Activated CD4-positive, alpha-beta T cell treated with anti-CD3 and anti-CD28 coated beads, Interleukin-2, amount 10 ng/mL, durations not matched to agents 7 days and 5 days (primary cell): ENCODE measurements at regions not wholly inside any gene's neighbourhood (a gene's known extent, or its start where the extent isn't known, plus 50 kb on each side); places are given as distances from the start of the nearest gene placed in this dataset.
A peak's percentile ranks its signal among the peaks of the same experiment; 100 is the strongest.
"Not testable (repeated sequence)": the region's sequence is repeated elsewhere in the genome, so short reads cannot be mapped to it uniquely, and the experiment has no call there.

Source experiments
- CTCF ChIA-PET: fragments of 350-600 bp; sonication (Branson Sonifier 250); formaldehyde crosslinking; loops from one replicate; lab custom pipeline; 2021; ENCODE audit warnings: antibody characterized with exemption; lab: Charles Lee
- POLR2A ChIA-PET: fragments of 350-600 bp; sonication (Branson Sonifier 250); formaldehyde crosslinking; loops from one replicate; lab custom pipeline; 2021; ENCODE audit warnings: antibody characterized with exemption; lab: Charles Lee
- DNase-seq: peaks from one replicate; pipeline ENCODE4 v3.0.0-alpha.2; 2020
- H3K27ac Mint-ChIP-seq: one replicate; pipeline ENCODE4 v1.8.0; 2021; ENCODE audit warnings: mild to moderate bottlenecking, moderate library complexity, mixed read lengths
- H3K27me3 Mint-ChIP-seq: one replicate; pipeline ENCODE4 v1.8.0; 2021; ENCODE audit warnings: mixed read lengths
- H3K36me3 Mint-ChIP-seq: one replicate; pipeline ENCODE4 v1.8.0; 2021; ENCODE audit warnings: low read depth, mixed read lengths
- H3K4me1 Mint-ChIP-seq: one replicate; pipeline ENCODE4 v1.8.0; 2021; ENCODE audit warnings: mixed read lengths
- H3K4me3 Mint-ChIP-seq: one replicate; pipeline ENCODE4 v1.8.0; 2021; ENCODE audit warnings: mild to moderate bottlenecking, moderate library complexity, mixed read lengths
- H3K9me3 Mint-ChIP-seq: one replicate; pipeline ENCODE4 v1.8.0; 2021; ENCODE audit warnings: mixed read lengths

- POLR2A ChIA-PET: interaction anchor here (0.6 kb wide), 1 partner anchor 28 kb away, joined by 3 read pairs; no protein-coding TSS in a partner anchor
These were observed 62.0 kb upstream of the BCL6 start for GRCh38 chr3:187807086-187807862.

GRCh38 chr3:187808527-187808895 is 63.2 kb upstream of the BCL6 start:
- Mint-ChIP-seq H3K9me3 (peaks cover 15% of the 10 kb centered on the region), H3K27me3 (no peaks in the 10 kb centered on the region), H3K4me1 (peaks cover 54% of the 10 kb centered on the region), H3K4me3 (no peak overlapping the region), H3K27ac (no peak overlapping the region), H3K36me3 (peaks cover 17% of the 10 kb centered on the region)
- DNase-seq: no peak
- ChIA-PET CTCF (interaction anchor here (0.8 to 2.0 kb wide), 5 partner anchors 9 to 63 kb away, joined by 3 to 5 read pairs (median 3); partner anchors contain the start of gene BCL6), POLR2A (no interaction called here)

More at GRCh38 chr3:187807086-187807862, 62.0 kb upstream of the BCL6 start:
- no peak overlapping the region for H3K4me3 Mint-ChIP-seq
- DNase-seq: no peak
- H3K9me3 Mint-ChIP-seq: peaks cover 17% of the 10 kb centered on the region
- H3K27ac Mint-ChIP-seq: peak overlapping the region; percentile 16
- H3K36me3 Mint-ChIP-seq: peaks cover 22% of the 10 kb centered on the region
- CTCF ChIA-PET: interaction anchor here (0.6 to 2.0 kb wide), 9 partner anchors 8 to 503 kb away, joined by 3 to 6 read pairs (median 3); partner anchors contain the start of gene BCL6
- H3K27me3 Mint-ChIP-seq: no peaks in the 10 kb centered on the region
- peaks cover 64% of the 10 kb centered on the region for H3K4me1 Mint-ChIP-seq

- H3K9me3 Mint-ChIP-seq: peaks cover 13% of the 10 kb centered on the region
- CTCF ChIA-PET: interaction anchor here (1.6 kb wide), 1 partner anchor 8 kb away, joined by 4 read pairs; no protein-coding TSS in a partner anchor
- no peaks in the 10 kb centered on the region for H3K27me3 Mint-ChIP-seq
- H3K36me3 Mint-ChIP-seq: peaks cover 13% of the 10 kb centered on the region
- peaks cover 44% of the 10 kb centered on the region for H3K4me1 Mint-ChIP-seq
- POLR2A ChIA-PET: no interaction called here
- no peak for DNase-seq
- H3K27ac Mint-ChIP-seq: no peak overlapping the region
- H3K4me3 Mint-ChIP-seq: no peak overlapping the region
These were observed 64.3 kb upstream of the BCL6 start for GRCh38 chr3:187809612-187809991.

- ChIA-PET POLR2A (no interaction called here), CTCF (interaction anchor here (0.6 to 2.7 kb wide), 4 partner anchors 8 to 138 kb away, joined by 3 to 12 read pairs (median 4); no protein-coding TSS in a partner anchor)
- H3K4me3 Mint-ChIP-seq: no peak overlapping the region
- H3K36me3 Mint-ChIP-seq: peaks cover 13% of the 10 kb centered on the region
- no peaks in the 10 kb centered on the region for H3K27me3 Mint-ChIP-seq
- peaks cover 13% of the 10 kb centered on the region for H3K9me3 Mint-ChIP-seq
- DNase-seq: no peak
- peak overlapping the region; percentile 54 for H3K27ac Mint-ChIP-seq
- H3K4me1 Mint-ChIP-seq: peaks cover 40% of the 10 kb centered on the region
These were observed 64.8 kb upstream of the BCL6 start for GRCh38 chr3:187810021-187810446.

- POLR2A ChIA-PET: no interaction called here
- Mint-ChIP-seq H3K27me3 (no peaks in the 10 kb centered on the region), H3K4me1 (peaks cover 27% of the 10 kb centered on the region), H3K36me3 (peaks cover 2% of the 10 kb centered on the region), H3K27ac (no peak overlapping the region), H3K4me3 (no peak overlapping the region), H3K9me3 (peaks cover 8% of the 10 kb centered on the region)
- no peak for DNase-seq
- CTCF ChIA-PET: interaction anchor here (1.0 to 2.7 kb wide), 2 partner anchors 13 to 123 kb away, joined by 3 to 12 read pairs; no protein-coding TSS in a partner anchor
These were observed 66.5 kb upstream of the BCL6 start for GRCh38 chr3:187811585-187812250.

- H3K27ac Mint-ChIP-seq: no peak overlapping the region
- CTCF ChIA-PET: interaction anchor here (1.0 to 2.7 kb wide), 3 partner anchors 13 to 122 kb away, joined by 3 to 12 read pairs (median 6); no protein-coding TSS in a partner anchor
- no peak for DNase-seq
- H3K36me3 Mint-ChIP-seq: peaks cover 2% of the 10 kb centered on the region
- POLR2A ChIA-PET: no interaction called here
- H3K4me1 Mint-ChIP-seq: peaks cover 20% of the 10 kb centered on the region
- peaks cover 13% of the 10 kb centered on the region for H3K9me3 Mint-ChIP-seq
- peaks cover 3% of the 10 kb centered on the region for H3K27me3 Mint-ChIP-seq
- H3K4me3 Mint-ChIP-seq: no peak overlapping the region
These were observed 67.2 kb upstream of the BCL6 start for GRCh38 chr3:187812496-187812895.

GRCh38 chr3:187813198-187813597 is 67.9 kb upstream of the BCL6 start:
- no peak for DNase-seq
- Mint-ChIP-seq H3K27me3 (peaks cover 5% of the 10 kb centered on the region), H3K36me3 (peaks cover 8% of the 10 kb centered on the region), H3K27ac (no peak overlapping the region), H3K4me1 (peaks cover 19% of the 10 kb centered on the region), H3K4me3 (no peak overlapping the region), H3K9me3 (peaks cover 19% of the 10 kb centered on the region)
- ChIA-PET CTCF (interaction anchor here (0.9 to 2.0 kb wide), 3 partner anchors 12 to 13 kb away, joined by 3 to 6 read pairs (median 5); no protein-coding TSS in a partner anchor), POLR2A (interaction anchor here (0.6 kb wide), 1 partner anchor 13 kb away, joined by 3 read pairs; no protein-coding TSS in a partner anchor)

- H3K4me3 Mint-ChIP-seq, POLR2A ChIA-PET, H3K27ac Mint-ChIP-seq, DNase-seq, H3K27me3 Mint-ChIP-seq: not testable (repeated sequence)
- H3K36me3 Mint-ChIP-seq: peaks cover 17% of the 10 kb centered on the region
- peaks cover 15% of the 10 kb centered on the region for H3K9me3 Mint-ChIP-seq
- CTCF ChIA-PET: interaction anchor here (1.0 to 3.0 kb wide), 2 partner anchors 11 to 15 kb away, joined by 3 to 11 read pairs; no protein-coding TSS in a partner anchor
- H3K4me1 Mint-ChIP-seq: peaks cover 20% of the 10 kb centered on the region
These were observed 72.5 kb upstream of the BCL6 start for GRCh38 chr3:187817766-187818165.

- POLR2A ChIA-PET: no interaction called here
- peaks cover 20% of the 10 kb centered on the region for H3K9me3 Mint-ChIP-seq
- H3K36me3 Mint-ChIP-seq: peaks cover 20% of the 10 kb centered on the region
- H3K4me1 Mint-ChIP-seq: peaks cover 29% of the 10 kb centered on the region
- no peak for DNase-seq
- H3K27ac Mint-ChIP-seq: peak overlapping the region; percentile 79
- H3K27me3 Mint-ChIP-seq: peaks cover 5% of the 10 kb centered on the region
- CTCF ChIA-PET: no interaction called here
- H3K4me3 Mint-ChIP-seq: no peak overlapping the region
These were observed 76.5 kb upstream of the BCL6 start for GRCh38 chr3:187821616-187822317.

- Mint-ChIP-seq H3K9me3 (peaks cover 16% of the 10 kb centered on the region), H3K4me3 (no peak overlapping the region), H3K4me1 (peaks cover 29% of the 10 kb centered on the region), H3K36me3 (peaks cover 20% of the 10 kb centered on the region), H3K27ac (peak overlapping the region; percentile 79), H3K27me3 (peaks cover 4% of the 10 kb centered on the region)
- ChIA-PET POLR2A (no interaction called here), CTCF (interaction anchor here (0.8 to 1.7 kb wide), 2 partner anchors 22 to 79 kb away, joined by 3 to 4 read pairs; no protein-coding TSS in a partner anchor)
- DNase-seq: peak; percentile 47
These were observed 77.1 kb upstream of the BCL6 start for GRCh38 chr3:187822402-187822801.

- Mint-ChIP-seq H3K4me1 (peaks cover 34% of the 10 kb centered on the region), H3K4me3 (no peak overlapping the region), H3K27ac (no peak overlapping the region), H3K9me3 (peaks cover 9% of the 10 kb centered on the region), H3K27me3 (no peaks in the 10 kb centered on the region), H3K36me3 (peaks cover 13% of the 10 kb centered on the region)
- POLR2A ChIA-PET: no interaction called here
- CTCF ChIA-PET: interaction anchor here (0.7 to 1.7 kb wide), 3 partner anchors 19 to 76 kb away, joined by 3 to 4 read pairs (median 3); no protein-coding TSS in a partner anchor
- DNase-seq: no peak
These were observed 78.5 kb upstream of the BCL6 start for GRCh38 chr3:187823746-187824145.

GRCh38 chr3:187827723-187828122 is 82.5 kb upstream of the BCL6 start:
- CTCF ChIA-PET: interaction anchor here (0.7 to 1.3 kb wide), 3 partner anchors 10 to 21 kb away, joined by 3 to 4 read pairs (median 3); no protein-coding TSS in a partner anchor
- POLR2A ChIA-PET: no interaction called here
- Mint-ChIP-seq H3K27me3 (no peaks in the 10 kb centered on the region), H3K27ac (no peak overlapping the region), H3K9me3 (peaks cover 7% of the 10 kb centered on the region), H3K4me3 (no peak overlapping the region), H3K4me1 (peaks cover 34% of the 10 kb centered on the region), H3K36me3 (peaks cover 8% of the 10 kb centered on the region)
- no peak for DNase-seq
